ENCODE measurements at regions not wholly inside any gene's neighbourhood (a gene's known extent, or its start where the extent isn't known, plus 50 kb on each side); places are given as distances from the start of the nearest gene placed in this dataset.

- 71 to 77% methylated on average over 1 of the region's 1 CpG for WGBS, 2 donors
- peak in 2 of 3 donors; percentile 12 to 68 for DNase-seq
- Histone ChIP-seq H3K27me3 (ENCODE audit: control insufficient read depth in 3 of 3, insufficient read depth in 3 of 3, low read length in 2 of 3) (peaks cover 0 to 4% (median 0%) of the 10 kb centered on the region in 3 donors), H3K9ac (ENCODE audit: insufficient read depth in 1 of 2, low read length in 2 of 2) (no peak overlapping the region), H3K36me3 (ENCODE audit: control insufficient read depth in 4 of 4, insufficient read depth in 4 of 4, low read length in 4 of 4) (no peaks in the 10 kb centered on the region), H3K9me3 (ENCODE audit: control insufficient read depth in 4 of 4, insufficient read depth in 3 of 4, low read length in 3 of 4) (peaks cover 0 to 7% (median 0%) of the 10 kb centered on the region in 4 donors), H3K4me3 (no peak overlapping the region), H3K4me1 (ENCODE audit: control insufficient read depth in 5 of 5, insufficient read depth in 5 of 5, low read length in 5 of 5) (peaks cover 0 to 2% (median 0%) of the 10 kb centered on the region in 5 donors), H3K27ac (ENCODE audit: low read depth in 1 of 2, low read length in 1 of 2) (no peak overlapping the region)
- no peak for TF ChIP-seq CTCF (IDR thresholded peaks at IDR 0.05; ENCODE audit: control extremely low read depth, extremely low read depth)
- no peak for ATAC-seq (ENCODE audit: insufficient read depth, low FRiP score)
Measured at GRCh38 chr14:98826618-98827017, 445.4 kb downstream of the BCL11B start.

- no peak for ATAC-seq (ENCODE audit: insufficient read depth, low FRiP score)
- WGBS, 2 donors, result 84 to 85% methylated on average over 2 of the region's 2 CpGs
Measured at GRCh38 chr14:98834119-98834518, 437.9 kb downstream of the BCL11B start.

DNA sequence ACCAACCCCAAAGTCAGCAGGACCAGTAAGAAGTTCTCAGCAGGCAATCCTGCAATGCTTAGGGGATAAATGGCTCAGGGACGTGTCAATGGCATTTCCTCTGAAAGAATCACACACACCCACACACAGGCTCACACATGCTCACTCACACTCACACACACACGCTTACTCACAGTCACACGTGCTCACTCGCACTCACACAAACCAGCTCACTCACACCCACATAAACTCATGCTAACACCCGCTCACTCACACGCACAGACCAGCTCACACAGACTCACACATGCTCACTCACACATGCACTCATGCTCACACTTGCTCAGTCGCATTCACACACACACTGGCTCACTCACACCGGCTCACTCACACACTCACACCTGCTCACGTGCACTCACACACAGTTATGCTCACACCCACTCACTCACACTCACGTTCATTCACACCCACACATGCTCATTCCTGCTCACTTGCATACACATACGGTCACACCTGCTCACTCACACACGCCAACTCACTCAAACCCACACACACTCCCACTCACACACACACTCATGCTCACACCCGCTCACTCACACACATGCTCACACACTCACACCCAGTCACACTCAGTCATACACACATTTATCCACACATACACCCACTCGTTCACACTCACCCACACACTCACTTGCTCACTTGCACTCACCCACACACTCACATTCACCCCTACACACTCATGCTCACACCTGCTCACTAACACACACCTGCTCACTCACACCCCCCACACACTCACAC is 436.8 kb downstream of the BCL11B start:
- H3K9ac ChIP-seq (ENCODE audit: insufficient read depth in 1 of 2, low read length in 2 of 2), result no peak overlapping the region
- H3K9me3 ChIP-seq (ENCODE audit: control insufficient read depth in 4 of 4, insufficient read depth in 3 of 4, low read length in 3 of 4), result peaks cover 0 to 5% (median 0%) of the 10 kb centered on the region in 4 donors
- WGBS, 2 donors, result 88% methylated on average over 14 of the region's 14 CpGs
- H3K27ac ChIP-seq (ENCODE audit: low read depth in 1 of 2, low read length in 1 of 2), result no peak overlapping the region
- ATAC-seq (ENCODE audit: insufficient read depth, low FRiP score) (no peak), DNase-seq (no peak)
- TF ChIP-seq CTCF (IDR thresholded peaks at IDR 0.05; ENCODE audit: control extremely low read depth, extremely low read depth), result no peak
- peaks cover 0 to 8% (median 0%) of the 10 kb centered on the region in 5 donors for H3K4me1 ChIP-seq (ENCODE audit: control insufficient read depth in 5 of 5, insufficient read depth in 5 of 5, low read length in 5 of 5)
- no peaks in the 10 kb centered on the region for H3K27me3 ChIP-seq (ENCODE audit: control insufficient read depth in 3 of 3, insufficient read depth in 3 of 3, low read length in 2 of 3)
- no peaks in the 10 kb centered on the region for H3K36me3 ChIP-seq (ENCODE audit: control insufficient read depth in 4 of 4, insufficient read depth in 4 of 4, low read length in 4 of 4)
- no peak overlapping the region for H3K4me3 ChIP-seq

More at GRCh38 chr14:98834119-98834518, 437.9 kb downstream of the BCL11B start:
- Histone ChIP-seq H3K9me3 (ENCODE audit: control insufficient read depth in 4 of 4, insufficient read depth in 3 of 4, low read length in 3 of 4) (peaks cover 0 to 7% (median 0%) of the 10 kb centered on the region in 4 donors), H3K27me3 (ENCODE audit: control insufficient read depth in 3 of 3, insufficient read depth in 3 of 3, low read length in 2 of 3) (no peaks in the 10 kb centered on the region), H3K4me1 (ENCODE audit: control insufficient read depth in 5 of 5, insufficient read depth in 5 of 5, low read length in 5 of 5) (peaks cover 0 to 4% (median 0%) of the 10 kb centered on the region in 5 donors), H3K9ac (ENCODE audit: insufficient read depth in 1 of 2, low read length in 2 of 2) (no peak overlapping the region), H3K4me3 (no peak overlapping the region), H3K27ac (ENCODE audit: low read depth in 1 of 2, low read length in 1 of 2) (no peak overlapping the region), H3K36me3 (ENCODE audit: control insufficient read depth in 4 of 4, insufficient read depth in 4 of 4, low read length in 4 of 4) (no peaks in the 10 kb centered on the region)
- DNase-seq, result no peak
- no peak for TF ChIP-seq CTCF (IDR thresholded peaks at IDR 0.05; ENCODE audit: control extremely low read depth, extremely low read depth)

Measured in lung (tissue), 11 donors.